Astrocyte of the cerebellum (primary cell): ENCODE measurements at regions not wholly inside any gene's neighbourhood (a gene's known extent, or its start where the extent isn't known, plus 50 kb on each side); places are given as distances from the start of the nearest gene placed in this dataset.

Experiments
- DNase-seq: peaks from one replicate; pipeline ENCODE4 v3.0.0-alpha.2; 2011; ENCODE audit warnings: low read depth
- H3K4me3 ChIP-seq: 2 replicates; pipeline ENCODE4 v1.5.1; 2011; ENCODE audit warnings: mild to moderate bottlenecking, low read depth, low read length, moderate library complexity
- in situ Hi-C: cut with HindIII; loops from 2 replicates; pipeline ENCODE4 v1.10.0; 2017; ENCODE audit warnings: low sequenced_read_pairs
- TF ChIP-seq, protein P1 (sequence below): IDR thresholded peaks from 2 replicates; pipeline ENCODE4 v1.5.1; 2012; ENCODE audit warnings: low read length, low read depth, moderate library complexity, mild to moderate bottlenecking; ENCODE audit errors: missing control alignments

DNA sequence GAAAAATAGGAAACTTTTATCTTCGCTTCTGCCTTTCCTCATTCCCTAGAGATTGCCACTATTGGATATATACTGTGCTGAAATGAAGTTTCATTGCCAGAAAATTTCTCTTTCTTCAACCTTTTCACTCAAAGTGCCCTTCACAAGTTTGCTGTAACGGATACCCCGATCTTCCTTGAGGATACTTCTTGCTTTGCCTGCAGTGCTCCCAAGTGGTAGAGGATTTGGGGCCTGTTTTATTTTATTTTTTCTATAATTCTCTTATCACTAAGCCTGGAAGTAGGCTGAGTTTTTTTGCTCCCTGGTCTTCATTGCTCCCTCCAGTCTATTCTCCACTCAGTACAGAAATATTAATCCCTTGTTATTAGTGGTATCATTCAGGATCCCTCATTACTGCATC, 481.4 kb upstream of the CDH18 start:
- DNase-seq = no peak
- TF ChIP-seq, protein P1, sequence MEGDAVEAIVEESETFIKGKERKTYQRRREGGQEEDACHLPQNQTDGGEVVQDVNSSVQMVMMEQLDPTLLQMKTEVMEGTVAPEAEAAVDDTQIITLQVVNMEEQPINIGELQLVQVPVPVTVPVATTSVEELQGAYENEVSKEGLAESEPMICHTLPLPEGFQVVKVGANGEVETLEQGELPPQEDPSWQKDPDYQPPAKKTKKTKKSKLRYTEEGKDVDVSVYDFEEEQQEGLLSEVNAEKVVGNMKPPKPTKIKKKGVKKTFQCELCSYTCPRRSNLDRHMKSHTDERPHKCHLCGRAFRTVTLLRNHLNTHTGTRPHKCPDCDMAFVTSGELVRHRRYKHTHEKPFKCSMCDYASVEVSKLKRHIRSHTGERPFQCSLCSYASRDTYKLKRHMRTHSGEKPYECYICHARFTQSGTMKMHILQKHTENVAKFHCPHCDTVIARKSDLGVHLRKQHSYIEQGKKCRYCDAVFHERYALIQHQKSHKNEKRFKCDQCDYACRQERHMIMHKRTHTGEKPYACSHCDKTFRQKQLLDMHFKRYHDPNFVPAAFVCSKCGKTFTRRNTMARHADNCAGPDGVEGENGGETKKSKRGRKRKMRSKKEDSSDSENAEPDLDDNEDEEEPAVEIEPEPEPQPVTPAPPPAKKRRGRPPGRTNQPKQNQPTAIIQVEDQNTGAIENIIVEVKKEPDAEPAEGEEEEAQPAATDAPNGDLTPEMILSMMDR = no peak
- in situ Hi-C loops = no loop called here
- H3K4me3 ChIP-seq = no peak overlapping the region

DNA sequence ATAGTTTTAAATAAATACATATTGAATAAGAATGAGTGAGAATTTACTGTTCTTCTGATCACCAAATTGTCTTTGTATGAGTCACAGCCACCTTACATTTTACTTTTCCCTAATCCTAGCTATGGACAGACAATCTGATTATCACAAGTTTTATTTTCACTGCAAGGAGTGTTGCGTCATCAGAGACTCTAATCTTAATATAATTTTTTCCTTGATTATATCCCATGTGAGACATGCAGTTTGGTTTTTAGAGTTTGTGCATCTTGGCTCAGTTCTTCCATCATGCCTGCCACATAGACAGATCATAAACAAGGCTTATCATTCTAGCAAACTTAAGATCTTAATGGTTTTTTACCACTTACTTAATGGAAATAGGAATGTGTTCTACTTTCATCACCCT, 478.5 kb upstream of the CDH18 start:
- H3K4me3 ChIP-seq = no peak overlapping the region
- DNase-seq = no peak
- in situ Hi-C loops = no loop called here
- TF ChIP-seq, protein P1 = no peak

DNA sequence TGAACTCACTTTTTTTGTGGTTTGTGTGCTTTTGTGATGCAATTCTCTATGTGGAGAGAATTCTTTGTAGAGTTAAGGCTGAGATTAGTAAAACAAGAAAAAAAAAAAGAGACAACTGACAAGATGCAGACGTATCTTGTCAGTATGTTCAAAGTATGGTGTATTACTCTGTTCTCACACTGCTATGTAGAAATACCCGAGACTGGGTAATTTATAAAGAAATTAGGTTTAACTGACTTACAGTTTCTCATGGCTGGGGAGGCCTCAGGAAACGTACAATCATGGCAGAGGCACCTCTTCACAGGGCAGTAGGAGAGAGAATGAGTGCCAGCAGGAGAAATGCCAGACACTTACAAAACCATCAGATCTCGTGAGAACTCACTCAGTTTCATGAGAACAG, 475.2 kb upstream of the CDH18 start:
- no peak overlapping the region for H3K4me3 ChIP-seq
- TF ChIP-seq, protein P1 = no peak
- in situ Hi-C loops = no loop called here
- DNase-seq = no peak

DNA sequence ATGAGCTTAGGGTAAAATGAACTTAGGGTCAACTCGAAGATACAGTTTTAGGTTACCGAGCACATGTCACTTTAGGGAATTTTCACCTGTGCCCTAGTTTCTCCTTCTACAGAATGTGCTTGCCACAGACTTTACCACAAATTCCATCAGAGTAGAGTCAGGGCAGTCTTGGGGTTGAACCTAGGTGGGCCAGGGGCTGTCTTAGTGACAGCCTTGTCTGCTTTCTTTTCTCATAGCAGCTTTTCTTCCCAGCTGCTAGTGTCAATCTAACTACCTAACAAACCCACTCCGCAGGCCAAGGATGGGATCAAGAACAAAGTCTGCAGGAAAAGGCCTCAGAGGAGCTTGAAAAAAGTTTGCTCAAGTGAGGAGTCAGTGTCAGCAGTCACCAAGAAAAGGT, 458.1 kb upstream of the CDH18 start:
- H3K4me3 ChIP-seq = no peak overlapping the region
- in situ Hi-C loops = no loop called here
- no peak for DNase-seq
- TF ChIP-seq, protein P1 = no peak

DNA sequence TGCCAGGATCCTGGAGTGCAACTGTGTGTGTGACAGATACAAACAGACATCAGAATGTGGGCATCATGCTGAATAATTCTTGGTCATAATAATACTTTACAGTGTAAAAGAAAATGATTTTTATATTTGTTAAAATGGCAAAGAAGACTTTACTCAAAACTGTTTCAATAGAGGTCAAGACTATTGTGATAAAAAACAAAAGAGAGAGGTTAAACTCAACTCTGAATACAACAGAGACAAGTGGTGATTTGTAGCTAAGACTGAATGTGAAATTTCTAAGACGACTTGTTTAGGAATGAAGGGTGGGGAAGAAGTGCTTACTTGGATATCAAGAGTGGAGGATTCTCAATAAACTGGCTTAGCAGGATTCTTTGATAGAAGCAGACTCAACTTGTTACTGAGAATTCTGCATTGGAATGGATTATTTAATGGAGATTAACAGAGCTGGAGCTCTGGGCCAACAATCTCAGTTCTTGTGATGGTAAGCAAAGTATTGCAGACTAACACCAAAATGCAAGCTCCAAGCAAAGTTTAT, 457.4 kb upstream of the CDH18 start:
- TF ChIP-seq, protein P1 = no peak
- DNase-seq = no peak
- in situ Hi-C loops = no loop called here
- no peak overlapping the region for H3K4me3 ChIP-seq

DNA sequence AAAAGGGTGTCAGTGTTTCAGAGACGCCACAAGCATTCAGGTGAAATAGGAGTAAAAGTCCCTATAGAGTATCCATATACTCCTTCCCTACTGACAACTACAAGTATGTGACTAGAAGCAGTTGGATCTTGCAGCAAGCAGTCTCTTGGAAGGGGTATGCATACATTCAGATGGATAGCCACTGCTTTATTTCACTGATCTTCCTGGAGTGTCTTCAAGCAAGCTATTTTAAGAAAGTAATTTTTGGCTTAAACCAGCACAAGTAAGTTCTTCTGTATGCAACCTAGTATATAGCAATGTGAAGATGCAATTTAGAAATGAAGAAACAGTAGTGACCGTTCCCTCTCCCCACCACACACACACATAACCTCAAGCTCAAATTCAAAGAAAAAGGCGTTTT, 446.8 kb upstream of the CDH18 start:
- TF ChIP-seq, protein P1 = no peak
- DNase-seq = no peak
- in situ Hi-C loops = no loop called here
- H3K4me3 ChIP-seq = no peak overlapping the region
